GM13977 (cell line): ENCODE measurements at regions not wholly inside any gene's neighbourhood (a gene's known extent, or its start where the extent isn't known, plus 50 kb on each side); places are given as distances from the start of the nearest gene placed in this dataset.

Experiments
- DNase-seq: peaks from one replicate; pipeline ENCODE4 v3.0.0; 2012; ENCODE audit warnings: low spot score
- in situ Hi-C: fragments of 300-500 bp; cut with MboI; formaldehyde crosslinking; loops from one replicate; pipeline ENCODE4 v1.12.0; 2022; ENCODE audit warnings: low sequenced_read_pairs, low pct_unique_long_range_greater_than_20kb, mixed read lengths, inconsistent platforms; ENCODE audit not compliant: unreplicated experiment
- TF ChIP-seq, protein P1 (sequence below): IDR thresholded peaks from 2 replicates; pipeline ENCODE4 v1.5.1; 2012; ENCODE audit warnings: mild to moderate bottlenecking, control low read depth; ENCODE audit not compliant: insufficient read depth; ENCODE audit errors: extremely low read depth, missing control alignments

DNA sequence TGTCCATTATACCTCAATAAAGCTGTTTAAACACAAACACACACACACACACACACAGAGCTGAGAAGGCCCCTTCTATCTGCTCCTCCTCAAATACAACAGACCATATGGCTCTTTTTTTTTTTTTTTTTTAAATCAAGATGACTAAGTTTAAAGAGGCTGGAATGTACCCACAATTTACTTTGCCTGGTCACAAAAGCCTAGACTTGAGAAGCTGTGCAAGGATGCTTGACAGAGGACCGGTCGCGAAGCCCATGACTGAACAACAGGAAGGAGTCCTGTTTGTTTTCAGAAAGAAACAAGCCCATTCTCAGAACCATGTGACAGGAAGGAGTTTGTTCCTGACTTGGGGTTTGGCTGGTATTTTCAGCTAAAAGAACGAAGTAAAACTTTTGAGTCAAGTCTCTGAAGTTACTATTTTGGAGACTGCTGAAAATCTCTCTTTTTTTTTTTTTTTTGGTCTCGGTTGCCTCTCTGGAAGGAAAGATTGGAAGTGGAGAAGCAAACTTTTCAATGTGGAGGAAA is 650.9 kb upstream of the TENM3 start:
- TF ChIP-seq, protein P1, sequence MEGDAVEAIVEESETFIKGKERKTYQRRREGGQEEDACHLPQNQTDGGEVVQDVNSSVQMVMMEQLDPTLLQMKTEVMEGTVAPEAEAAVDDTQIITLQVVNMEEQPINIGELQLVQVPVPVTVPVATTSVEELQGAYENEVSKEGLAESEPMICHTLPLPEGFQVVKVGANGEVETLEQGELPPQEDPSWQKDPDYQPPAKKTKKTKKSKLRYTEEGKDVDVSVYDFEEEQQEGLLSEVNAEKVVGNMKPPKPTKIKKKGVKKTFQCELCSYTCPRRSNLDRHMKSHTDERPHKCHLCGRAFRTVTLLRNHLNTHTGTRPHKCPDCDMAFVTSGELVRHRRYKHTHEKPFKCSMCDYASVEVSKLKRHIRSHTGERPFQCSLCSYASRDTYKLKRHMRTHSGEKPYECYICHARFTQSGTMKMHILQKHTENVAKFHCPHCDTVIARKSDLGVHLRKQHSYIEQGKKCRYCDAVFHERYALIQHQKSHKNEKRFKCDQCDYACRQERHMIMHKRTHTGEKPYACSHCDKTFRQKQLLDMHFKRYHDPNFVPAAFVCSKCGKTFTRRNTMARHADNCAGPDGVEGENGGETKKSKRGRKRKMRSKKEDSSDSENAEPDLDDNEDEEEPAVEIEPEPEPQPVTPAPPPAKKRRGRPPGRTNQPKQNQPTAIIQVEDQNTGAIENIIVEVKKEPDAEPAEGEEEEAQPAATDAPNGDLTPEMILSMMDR, result no peak
- DNase-seq, result no peak
- in situ Hi-C loops, result no loop called here

DNA sequence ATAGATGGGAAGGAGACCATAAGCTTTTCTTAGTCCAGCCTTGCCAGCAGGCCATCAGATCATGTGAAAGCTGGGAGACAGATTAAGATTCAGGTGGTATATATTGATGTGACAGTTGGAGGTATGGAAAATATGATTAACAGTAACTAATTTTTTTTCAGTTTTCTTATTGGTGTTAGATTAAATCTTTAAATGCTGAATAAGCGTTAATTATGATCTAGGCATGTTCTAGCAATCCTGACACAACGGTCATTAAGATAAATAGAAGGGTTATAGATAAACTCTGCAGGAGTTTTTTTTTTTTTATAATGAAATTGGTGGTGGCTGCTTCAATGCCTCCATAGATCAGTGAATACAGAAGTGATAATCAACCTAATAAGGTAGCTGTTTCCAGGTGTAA is 649.5 kb upstream of the TENM3 start:
- DNase-seq, result no peak
- TF ChIP-seq, protein P1, result no peak
- in situ Hi-C loops, result no loop called here

DNA sequence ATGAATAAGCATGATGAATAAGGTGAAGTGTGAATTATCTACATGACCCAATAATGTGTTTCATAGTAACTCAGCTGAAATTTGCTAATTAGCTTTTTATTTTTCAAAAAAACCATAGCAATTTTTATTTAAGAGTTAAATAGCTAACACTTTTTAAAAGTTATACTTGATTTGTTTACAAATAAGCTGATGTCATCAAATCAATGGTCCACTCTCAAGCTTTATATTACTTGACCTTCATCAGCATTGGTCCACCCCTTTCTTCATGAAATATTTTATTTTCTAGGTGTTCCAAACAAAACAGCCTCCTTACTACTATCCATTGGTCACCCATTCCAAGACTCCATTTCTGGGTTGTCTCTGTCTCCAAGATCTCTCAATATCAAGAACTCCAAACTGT is 649.0 kb upstream of the TENM3 start:
- no peak for DNase-seq
- TF ChIP-seq, protein P1, result no peak
- in situ Hi-C loops, result no loop called here

DNA sequence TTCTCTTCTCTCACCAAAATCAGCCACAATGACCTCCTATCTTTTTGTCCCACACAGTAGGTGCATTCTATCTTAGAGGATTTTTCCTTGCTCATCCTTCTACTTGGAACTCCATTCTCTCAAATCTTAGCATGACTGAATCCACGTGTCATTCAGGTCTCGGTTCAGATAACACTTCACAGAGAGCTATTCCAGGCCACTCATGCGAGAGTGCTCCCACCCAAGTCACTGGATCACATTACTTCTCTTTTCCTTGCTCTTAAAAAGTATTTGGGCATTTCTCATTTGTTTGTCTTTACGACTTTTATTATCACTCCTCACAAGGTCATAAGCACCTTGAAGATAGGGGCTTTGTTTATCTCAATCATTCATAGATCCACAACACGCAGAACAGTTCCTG is 647.5 kb upstream of the TENM3 start:
- TF ChIP-seq, protein P1, result no peak
- in situ Hi-C loops, result no loop called here

DNA sequence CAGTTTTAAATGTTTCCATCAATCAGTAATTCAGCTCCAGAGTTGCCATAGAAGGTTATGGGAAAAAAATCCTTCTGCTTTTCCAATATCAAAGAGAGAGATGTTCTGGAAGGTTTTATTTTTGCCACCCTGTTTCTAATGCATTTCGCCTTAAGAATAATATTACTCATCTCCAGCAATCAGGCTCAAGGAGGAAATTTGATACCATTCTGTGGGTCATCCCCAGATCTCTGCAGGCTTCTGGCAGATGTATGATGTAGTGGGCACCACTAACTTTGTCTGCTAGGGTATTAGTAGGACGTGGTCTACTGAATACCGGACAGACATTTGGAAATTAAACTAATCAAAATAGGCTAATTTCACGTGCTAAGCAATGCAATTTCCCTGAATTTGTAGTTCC is 645.4 kb upstream of the TENM3 start:
- in situ Hi-C loops, result no loop called here
- no peak for DNase-seq
- TF ChIP-seq, protein P1, result no peak

More for the DNA sequence above, 647.5 kb upstream of the TENM3 start:
- no peak for DNase-seq

DNA sequence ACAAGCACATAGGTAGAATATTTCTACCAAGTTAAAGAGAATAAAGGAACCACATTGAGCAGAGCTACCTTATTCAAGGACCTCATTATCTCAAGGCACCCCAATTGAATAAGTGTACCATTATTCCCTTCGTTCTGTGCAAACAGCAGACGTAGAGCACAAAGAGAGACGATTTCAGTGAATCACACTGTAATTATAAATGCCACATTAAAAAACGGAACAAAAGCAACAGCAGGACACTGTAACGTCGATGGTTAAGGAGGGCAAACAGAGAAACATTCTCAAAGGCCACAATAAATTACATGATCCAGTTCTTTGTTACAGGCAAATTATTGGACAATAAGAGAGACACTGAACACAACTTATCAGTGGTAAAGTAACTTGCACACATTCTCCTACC is 644.1 kb upstream of the TENM3 start:
- in situ Hi-C loops, result no loop called here
- TF ChIP-seq, protein P1, result no peak
- DNase-seq, result no peak

DNA sequence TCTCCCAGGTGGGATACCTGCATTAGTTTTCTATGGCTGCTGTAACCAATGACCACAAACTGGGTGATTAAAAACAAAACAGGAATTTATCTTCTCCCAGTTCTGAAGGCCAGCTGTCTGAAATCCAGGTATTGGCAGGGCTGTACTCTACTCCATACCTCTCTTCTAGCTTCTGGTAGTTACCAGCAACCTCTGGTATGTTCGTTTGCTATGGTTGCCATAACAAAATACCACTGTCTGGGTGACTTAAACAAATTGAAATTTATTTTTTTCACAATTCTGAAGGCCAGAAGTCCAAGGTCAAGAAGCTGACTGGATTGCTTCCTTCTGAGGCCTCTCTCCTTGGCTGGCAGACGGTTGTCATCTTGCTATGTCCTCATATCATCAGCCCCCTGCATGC is 642.1 kb upstream of the TENM3 start:
- TF ChIP-seq, protein P1, result no peak
- no peak for DNase-seq
- in situ Hi-C loops, result no loop called here
